ENCODE measurements at regions not wholly inside any gene's neighbourhood (a gene's known extent, or its start where the extent isn't known, plus 50 kb on each side); places are given as distances from the start of the nearest gene placed in this dataset.

- TF ChIP-seq ZNF462 (CRISPR knock-in tag; IDR thresholded peaks at IDR 0.05): no peak
- TF ChIP-seq STAT1 (IDR thresholded peaks at IDR 0.05; ENCODE audit: unreplicated experiment): no peak
- no peak for TF ChIP-seq EZH2 (IDR thresholded peaks at IDR 0.05; ENCODE audit: low read depth, unreplicated experiment)
Measured at GRCh38 chr3:128556384-128556783, 63.4 kb upstream of the GATA2 start (continued).

- H3K4me3 Mint-ChIP-seq: no peak overlapping the region
Measured at GRCh38 chr3:128555841-128556240, 62.8 kb upstream of the GATA2 start.

More at GRCh38 chr3:128555841-128556240, 62.8 kb upstream of the GATA2 start:
- Mint-ChIP-seq H3K4me1 (peaks cover 15% of the 10 kb centered on the region), H3K36me3 (ENCODE audit: low read depth) (no peaks in the 10 kb centered on the region; the same call in 2 of the 3 replicates), H3K27ac (no peak overlapping the region), H3K9me3 (no peaks in the 10 kb centered on the region; the same call in 1 of the 3 replicates), H3K27me3 (ENCODE audit: insufficient read depth, low read depth, poor library complexity) (peaks cover 24% of the 10 kb centered on the region)
- Histone ChIP-seq H3K36me3 (ENCODE audit: insufficient read depth) (no peaks in the 10 kb centered on the region), H3K4me3 (no peak overlapping the region; the same call in 1 of the 2 replicates), H3K27ac (ENCODE audit: low read depth) (no peak overlapping the region), H2AFZ (peak overlapping the region; percentile 69), H3K4me2 (peak overlapping the region; percentile 55; the same call in 1 of the 2 replicates), H4K20me1 (replicated peaks; ENCODE audit: insufficient read depth) (no peaks in the 10 kb centered on the region), H3K27me3 (ENCODE audit: insufficient read depth) (peaks cover 28% of the 10 kb centered on the region), H3K9me2 (ENCODE audit: insufficient read depth) (no peaks in the 10 kb centered on the region), H3K4me1 (ENCODE audit: insufficient read depth) (peaks cover 20% of the 10 kb centered on the region), H3F3A (replicated peaks; ENCODE audit: low read depth) (peaks cover 5% of the 10 kb centered on the region; the same call in 1 of the 2 replicates), H3K79me2 (replicated peaks; ENCODE audit: insufficient read depth) (no peaks in the 10 kb centered on the region)
- TF ChIP-seq EZH2phosphoT487 (IDR thresholded peaks at IDR 0.05; ENCODE audit: unreplicated experiment) (no peak), POLR2AphosphoS5 (IDR thresholded peaks at IDR 0.05; ENCODE audit: low read depth) (no peak), ETS1 (IDR thresholded peaks at IDR 0.05) (no peak), NANOG (IDR thresholded peaks at IDR 0.05; ENCODE audit: borderline replicate concordance) (no peak), ZNF331 (CRISPR knock-in tag; IDR thresholded peaks at IDR 0.05; ENCODE audit: low read depth) (no peak), CTCF (conservative IDR thresholded peaks at IDR 0.05; ENCODE audit: low read depth in 2 of 2) (no peak), ZNF114 (CRISPR knock-in tag; IDR thresholded peaks at IDR 0.05) (no peak), JUNB (IDR thresholded peaks at IDR 0.05; ENCODE audit: unreplicated experiment) (no peak), STAT1 (IDR thresholded peaks at IDR 0.05; ENCODE audit: unreplicated experiment) (no peak), REST (IDR thresholded peaks at IDR 0.05; ENCODE audit: unreplicated experiment) (no peak)
- no peak for DNase-seq (ENCODE audit: low spot score)
- no peak for ATAC-seq

Data from GM23338 (cell line).